Body of pancreas (tissue), 4 donors: ENCODE measurements at regions not wholly inside any gene's neighbourhood (a gene's known extent, or its start where the extent isn't known, plus 50 kb on each side); places are given as distances from the start of the nearest gene placed in this dataset.

Experiments used
- ATAC-seq: fragments of 150-250 bp; one replicate; pipeline ENCODE4 v1.9.1; 2016
- DNase-seq, 4 donors: peaks; one replicate each; pipeline ENCODE4 v3.0.0-alpha.2; 2019
- H3K27ac ChIP-seq, 4 donors: fragments of 200-600 bp; sonication (generic); 1 replicate in 3 of 4; 2 replicates in 1 of 4; pipeline versions ENCODE4 v1.5.1 to v1.6.1; 2016 to 2019; ENCODE audit warnings: mild to moderate bottlenecking in 1 of 4, mixed read lengths in 1 of 4, moderate library complexity in 1 of 4
- H3K27me3 ChIP-seq, 2 donors: fragments of 200-600 bp; sonication (generic); one replicate each; pipeline ENCODE4 v1.6.0; 2016; ENCODE audit warnings: mild to moderate bottlenecking in 1 of 2
- H3K36me3 ChIP-seq, 2 donors: fragments of 200-600 bp; sonication (generic); replicated peaks in 1 of 2; 2 replicates each; pipeline ENCODE4 v1.5.1; 2016; ENCODE audit warnings: low read depth in 2 of 2; ENCODE audit not compliant: insufficient read depth in 1 of 2
- H3K4me1 ChIP-seq: fragments of 200-600 bp; sonication (generic); one replicate; pipeline ENCODE4 v1.6.0; 2016
- H3K4me3 ChIP-seq, 2 donors: fragments of 200-600 bp; sonication (generic); 1 replicate in 1 of 2; 2 replicates in 1 of 2; pipeline ENCODE4 v1.5.1; 2016 to 2019
- H3K9me3 ChIP-seq, 3 donors: fragments of 200-600 bp; sonication (generic); 1 replicate in 2 of 3; 2 replicates in 1 of 3; pipeline ENCODE4 v1.5.1; 2016
- CTCF ChIP-seq, 7 experiments: fragments of 450-650 bp in 4 of 7; fragments of 200-600 bp in 3 of 7; sonication (generic) in 3 of 7; IDR thresholded peaks; one replicate each; pipeline ENCODE4 v1.5.1; 2016 to 2019; ENCODE audit warnings: antibody characterized with exemption in 7 of 7
- POLR2A ChIP-seq, 3 donors: fragments of 450-650 bp; IDR thresholded peaks; one replicate each; pipeline ENCODE4 v1.6.1; 2016; ENCODE audit warnings: antibody characterized with exemption in 3 of 3, mild to moderate bottlenecking in 2 of 3
- WGBS, 2 donors: methylation state at CpG; one replicate each; pipeline ENCODE4 v1.1.5; 2017; 5-methylcytosine and 5-hydroxymethylcytosine counted together
- intact Hi-C: fragments of 100-400 bp; cut with DNase I; formaldehyde crosslinking; loops from one replicate; pipeline ENCODE4 v1.15.1; 2023

GRCh38 chr11:15569305-15570025, 454.7 kb downstream of the INSC start:
- Histone ChIP-seq H3K27me3 (no peaks in the 10 kb centered on the region), H3K27ac (no peak overlapping the region), H3K9me3 (no peaks in the 10 kb centered on the region), H3K4me1 (no peaks in the 10 kb centered on the region), H3K4me3 (no peak overlapping the region), H3K36me3 (no peaks in the 10 kb centered on the region)
- ATAC-seq = peak; percentile 42
- intact Hi-C loops = no loop called here
- TF ChIP-seq CTCF (IDR thresholded peaks at IDR 0.05) (no peak), POLR2A (IDR thresholded peaks at IDR 0.05) (no peak)
- 43 to 49% methylated on average over 7 of the region's 7 CpGs for WGBS, 2 donors
- DNase-seq = peak in 1 of 4 donors; percentile 19

GRCh38 chr11:15575409-15575808, 460.7 kb downstream of the INSC start:
- H3K27me3 ChIP-seq = no peaks in the 10 kb centered on the region
- WGBS, 2 donors = 79 to 89% methylated on average over 2 of the region's 2 CpGs
- no peaks in the 10 kb centered on the region for H3K36me3 ChIP-seq
- no peak overlapping the region for H3K27ac ChIP-seq
- H3K4me1 ChIP-seq = no peaks in the 10 kb centered on the region
- TF ChIP-seq POLR2A (IDR thresholded peaks at IDR 0.05) = no peak
- TF ChIP-seq CTCF (IDR thresholded peaks at IDR 0.05) = no peak
- H3K4me3 ChIP-seq = no peak overlapping the region
- no peak for ATAC-seq
- intact Hi-C loops = no loop called here
- DNase-seq = no peak
- no peaks in the 10 kb centered on the region for H3K9me3 ChIP-seq

GRCh38 chr11:15576769-15577168, 462.0 kb downstream of the INSC start:
- no peak for ATAC-seq
- TF ChIP-seq CTCF (IDR thresholded peaks at IDR 0.05) (no peak), POLR2A (IDR thresholded peaks at IDR 0.05) (no peak)
- Histone ChIP-seq H3K9me3 (no peaks in the 10 kb centered on the region), H3K4me1 (no peaks in the 10 kb centered on the region), H3K36me3 (no peaks in the 10 kb centered on the region), H3K27ac (no peak overlapping the region), H3K4me3 (no peak overlapping the region), H3K27me3 (no peaks in the 10 kb centered on the region)
- intact Hi-C loops = no loop called here
- no peak for DNase-seq
- 66 to 72% methylated on average over 4 of the region's 4 CpGs for WGBS, 2 donors

GRCh38 chr11:15577519-15577918, 462.8 kb downstream of the INSC start:
- ATAC-seq (no peak), DNase-seq (no peak)
- Histone ChIP-seq H3K4me3 (no peak overlapping the region), H3K27me3 (no peaks in the 10 kb centered on the region), H3K9me3 (no peaks in the 10 kb centered on the region), H3K4me1 (no peaks in the 10 kb centered on the region), H3K27ac (no peak overlapping the region), H3K36me3 (no peaks in the 10 kb centered on the region)
- intact Hi-C loops = no loop called here
- TF ChIP-seq CTCF (IDR thresholded peaks at IDR 0.05) = no peak
- no peak for TF ChIP-seq POLR2A (IDR thresholded peaks at IDR 0.05)
- 61 to 83% methylated on average over 2 of the region's 2 CpGs for WGBS, 2 donors
